ENCODE measurements at regions not wholly inside any gene's neighbourhood (a gene's known extent, or its start where the extent isn't known, plus 50 kb on each side); places are given as distances from the start of the nearest gene placed in this dataset.

GRCh38 chr19:30217461-30217860, 154.7 kb upstream of the ZNF536 start:
- intact Hi-C loops (cut with DNase I): no loop called here
- WGBS, 3 donors: 65 to 80% (median 72%) methylated on average over 5 of the region's 5 CpGs
- H3K36me3 ChIP-seq: no peaks in the 10 kb centered on the region
- H3K27me3 ChIP-seq: no peaks in the 10 kb centered on the region
- no peak overlapping the region for H3K27ac ChIP-seq
- H3K4me3 ChIP-seq: no peak overlapping the region
- H3K4me1 ChIP-seq (ENCODE audit: insufficient read depth): no peaks in the 10 kb centered on the region
- no peak for DNase-seq
- H3K9me3 ChIP-seq: no peaks in the 10 kb centered on the region
- no peak for TF ChIP-seq CTCF (IDR thresholded peaks at IDR 0.05)
- no peak for TF ChIP-seq POLR2A (IDR thresholded peaks at IDR 0.05)
- no peak for TF ChIP-seq EP300 (IDR thresholded peaks at IDR 0.05)

- Histone ChIP-seq H3K27ac (no peak overlapping the region), H3K36me3 (no peaks in the 10 kb centered on the region), H3K4me3 (no peak overlapping the region), H3K9me3 (no peaks in the 10 kb centered on the region), H3K4me1 (ENCODE audit: insufficient read depth) (no peaks in the 10 kb centered on the region), H3K27me3 (no peaks in the 10 kb centered on the region)
- no peak for DNase-seq
- TF ChIP-seq CTCF (IDR thresholded peaks at IDR 0.05): no peak
- no peak for TF ChIP-seq EP300 (IDR thresholded peaks at IDR 0.05)
- TF ChIP-seq POLR2A (IDR thresholded peaks at IDR 0.05): no peak
- WGBS, 3 donors: 86 to 94% (median 86%) methylated on average over 5 of the region's 5 CpGs
- intact Hi-C loops (cut with DNase I): no loop called here
Observed at GRCh38 chr19:30219702-30220101, 152.5 kb upstream of the ZNF536 start.

- WGBS, 3 donors: 58 to 74% (median 74%) methylated on average over 6 of the region's 6 CpGs
- Histone ChIP-seq H3K36me3 (no peaks in the 10 kb centered on the region), H3K27me3 (no peaks in the 10 kb centered on the region), H3K9me3 (no peaks in the 10 kb centered on the region), H3K4me3 (no peak overlapping the region), H3K27ac (no peak overlapping the region), H3K4me1 (ENCODE audit: insufficient read depth) (peaks cover 2% of the 10 kb centered on the region)
- DNase-seq: no peak
- no peak for TF ChIP-seq CTCF (IDR thresholded peaks at IDR 0.05)
- TF ChIP-seq EP300 (IDR thresholded peaks at IDR 0.05): no peak
- TF ChIP-seq POLR2A (IDR thresholded peaks at IDR 0.05): no peak
- intact Hi-C loops (cut with DNase I): no loop called here
Observed at GRCh38 chr19:30221176-30221575, 151.0 kb upstream of the ZNF536 start.

- Histone ChIP-seq H3K36me3 (no peaks in the 10 kb centered on the region), H3K9me3 (no peaks in the 10 kb centered on the region), H3K27ac (no peak overlapping the region), H3K27me3 (no peaks in the 10 kb centered on the region), H3K4me3 (no peak overlapping the region), H3K4me1 (ENCODE audit: insufficient read depth) (peaks cover 6% of the 10 kb centered on the region)
- 3 to 5% (median 4%) methylated on average over 22 to 39 of the region's 39 CpGs for WGBS, 3 donors
- TF ChIP-seq EP300 (IDR thresholded peaks at IDR 0.05) (no peak), POLR2A (IDR thresholded peaks at IDR 0.05) (no peak), CTCF (IDR thresholded peaks at IDR 0.05) (no peak)
- no peak for DNase-seq
- intact Hi-C loops (cut with DNase I): no loop called here
Observed at GRCh38 chr19:30222428-30222873, 149.7 kb upstream of the ZNF536 start.
